ENCODE measurements at regions not wholly inside any gene's neighbourhood (a gene's known extent, or its start where the extent isn't known, plus 50 kb on each side); places are given as distances from the start of the nearest gene placed in this dataset.
"Not testable (repeated sequence)": the region's sequence is repeated elsewhere in the genome, so short reads cannot be mapped to it uniquely, and the experiment has no call there.

GRCh38 chr1:212155219-212155618, 119.7 kb downstream of the DTL start:
- Mint-ChIP-seq H3K27me3 (no peaks in the 10 kb centered on the region), H3K4me1 (ENCODE audit: low read depth) (peaks cover 24% of the 10 kb centered on the region), H3K9me3 (no peaks in the 10 kb centered on the region), H3K36me3 (ENCODE audit: low read depth) (no peaks in the 10 kb centered on the region), H3K4me3 (no peak overlapping the region), H3K27ac (no peak overlapping the region)
- intact Hi-C loops (cut with micrococcal nuclease) = no loop called here

GRCh38 chr1:212157252-212157651, 121.7 kb downstream of the DTL start:
- Mint-ChIP-seq H3K4me1 (ENCODE audit: low read depth) (peaks cover 19% of the 10 kb centered on the region), H3K27me3 (no peaks in the 10 kb centered on the region), H3K36me3 (ENCODE audit: low read depth) (no peaks in the 10 kb centered on the region), H3K4me3 (no peak overlapping the region), H3K9me3 (no peaks in the 10 kb centered on the region), H3K27ac (no peak overlapping the region)
- intact Hi-C loops (cut with micrococcal nuclease) = no loop called here

GRCh38 chr1:212158912-212159796, 123.6 kb downstream of the DTL start:
- Mint-ChIP-seq H3K36me3 (ENCODE audit: low read depth) (no peaks in the 10 kb centered on the region), H3K4me1 (ENCODE audit: low read depth) (peaks cover 6% of the 10 kb centered on the region), H3K4me3 (no peak overlapping the region), H3K27me3 (no peaks in the 10 kb centered on the region), H3K27ac (no peak overlapping the region), H3K9me3 (no peaks in the 10 kb centered on the region)
- intact Hi-C loops (cut with micrococcal nuclease) = no loop called here

GRCh38 chr1:212161231-212161781, 123.9 kb upstream of the PPP2R5A start:
- no peak overlapping the region for H3K4me3 Mint-ChIP-seq
- intact Hi-C loops (cut with micrococcal nuclease) = no loop called here
- H3K27ac Mint-ChIP-seq = no peak overlapping the region

GRCh38 chr1:212162635-212163034, 122.6 kb upstream of the PPP2R5A start:
- no peaks in the 10 kb centered on the region for H3K36me3 Mint-ChIP-seq (ENCODE audit: low read depth)
- H3K27ac Mint-ChIP-seq = no peak overlapping the region
- H3K9me3 Mint-ChIP-seq = no peaks in the 10 kb centered on the region
- H3K27me3 Mint-ChIP-seq = no peaks in the 10 kb centered on the region
- intact Hi-C loops (cut with micrococcal nuclease) = no loop called here
- H3K4me1 Mint-ChIP-seq (ENCODE audit: low read depth) = peaks cover 6% of the 10 kb centered on the region
- no peak overlapping the region for H3K4me3 Mint-ChIP-seq

More at GRCh38 chr1:212161231-212161781, 123.9 kb upstream of the PPP2R5A start:
- Mint-ChIP-seq H3K27me3 (no peaks in the 10 kb centered on the region), H3K9me3 (no peaks in the 10 kb centered on the region), H3K4me1 (ENCODE audit: low read depth) (peaks cover 6% of the 10 kb centered on the region), H3K36me3 (ENCODE audit: low read depth) (no peaks in the 10 kb centered on the region)

GRCh38 chr1:212164095-212164872, 120.9 kb upstream of the PPP2R5A start:
- no peak overlapping the region for H3K4me3 Mint-ChIP-seq
- H3K4me1 Mint-ChIP-seq (ENCODE audit: low read depth) = peaks cover 6% of the 10 kb centered on the region
- no peaks in the 10 kb centered on the region for H3K36me3 Mint-ChIP-seq (ENCODE audit: low read depth)
- H3K9me3 Mint-ChIP-seq = no peaks in the 10 kb centered on the region
- intact Hi-C loops (cut with micrococcal nuclease) = no loop called here
- no peaks in the 10 kb centered on the region for H3K27me3 Mint-ChIP-seq
- no peak overlapping the region for H3K27ac Mint-ChIP-seq

- Mint-ChIP-seq H3K9me3 (no peaks in the 10 kb centered on the region), H3K36me3 (ENCODE audit: low read depth) (no peaks in the 10 kb centered on the region), H3K27me3 (no peaks in the 10 kb centered on the region), H3K27ac (no peak overlapping the region), H3K4me3 (no peak overlapping the region), H3K4me1 (ENCODE audit: low read depth) (peaks cover 6% of the 10 kb centered on the region)
- intact Hi-C loops (cut with micrococcal nuclease) = no loop called here
These were observed 119.0 kb upstream of the PPP2R5A start for GRCh38 chr1:212166244-212166643.

GRCh38 chr1:212166644-212167043, 118.6 kb upstream of the PPP2R5A start:
- no peak overlapping the region for H3K27ac Mint-ChIP-seq
- no peaks in the 10 kb centered on the region for H3K27me3 Mint-ChIP-seq
- H3K9me3 Mint-ChIP-seq = no peaks in the 10 kb centered on the region
- H3K4me3 Mint-ChIP-seq = no peak overlapping the region
- no peaks in the 10 kb centered on the region for H3K36me3 Mint-ChIP-seq (ENCODE audit: low read depth)
- H3K4me1 Mint-ChIP-seq (ENCODE audit: low read depth) = peaks cover 6% of the 10 kb centered on the region
- intact Hi-C loops (cut with micrococcal nuclease) = no loop called here

GRCh38 chr1:212167098-212167497, 118.1 kb upstream of the PPP2R5A start:
- Mint-ChIP-seq H3K9me3 (no peaks in the 10 kb centered on the region), H3K27ac (no peak overlapping the region), H3K4me1 (ENCODE audit: low read depth) (peaks cover 6% of the 10 kb centered on the region), H3K27me3 (no peaks in the 10 kb centered on the region), H3K4me3 (no peak overlapping the region), H3K36me3 (ENCODE audit: low read depth) (no peaks in the 10 kb centered on the region)
- intact Hi-C loops (cut with micrococcal nuclease) = no loop called here

- intact Hi-C loops (cut with micrococcal nuclease) = no loop called here
- H3K4me1 Mint-ChIP-seq (ENCODE audit: low read depth) = peaks cover 5% of the 10 kb centered on the region
- H3K4me3 Mint-ChIP-seq = no peak overlapping the region
- H3K27ac Mint-ChIP-seq = no peak overlapping the region
- no peaks in the 10 kb centered on the region for H3K36me3 Mint-ChIP-seq (ENCODE audit: low read depth)
- no peaks in the 10 kb centered on the region for H3K27me3 Mint-ChIP-seq
- no peaks in the 10 kb centered on the region for H3K9me3 Mint-ChIP-seq
These were observed 111.6 kb upstream of the PPP2R5A start for GRCh38 chr1:212173567-212173966.

- intact Hi-C loops (cut with micrococcal nuclease) = not testable (repeated sequence)
These were observed 110.9 kb upstream of the PPP2R5A start for GRCh38 chr1:212174295-212174694.

GRCh38 chr1:212177542-212177941, 107.7 kb upstream of the PPP2R5A start:
- H3K27ac Mint-ChIP-seq = no peak overlapping the region
- intact Hi-C loops (cut with micrococcal nuclease) = no loop called here

More at GRCh38 chr1:212174295-212174694, 110.9 kb upstream of the PPP2R5A start:
- H3K27ac Mint-ChIP-seq; H3K27me3 Mint-ChIP-seq; H3K36me3 Mint-ChIP-seq (ENCODE audit: low read depth); H3K4me3 Mint-ChIP-seq; H3K9me3 Mint-ChIP-seq: not testable (repeated sequence)
- H3K4me1 Mint-ChIP-seq (ENCODE audit: low read depth) = peaks cover 12% of the 10 kb centered on the region

GRCh38 chr1:212178851-212179250, 106.4 kb upstream of the PPP2R5A start:
- no peak overlapping the region for H3K4me3 Mint-ChIP-seq
- no peaks in the 10 kb centered on the region for H3K36me3 Mint-ChIP-seq (ENCODE audit: low read depth)
- H3K27ac Mint-ChIP-seq = peak overlapping the region; percentile 8
- no peaks in the 10 kb centered on the region for H3K27me3 Mint-ChIP-seq
- H3K9me3 Mint-ChIP-seq = no peaks in the 10 kb centered on the region
- intact Hi-C loops (cut with micrococcal nuclease) = no loop called here
- peaks cover 27% of the 10 kb centered on the region for H3K4me1 Mint-ChIP-seq (ENCODE audit: low read depth)

More at GRCh38 chr1:212177542-212177941, 107.7 kb upstream of the PPP2R5A start:
- no peaks in the 10 kb centered on the region for H3K27me3 Mint-ChIP-seq
- H3K36me3 Mint-ChIP-seq (ENCODE audit: low read depth) = no peaks in the 10 kb centered on the region
- H3K4me1 Mint-ChIP-seq (ENCODE audit: low read depth) = peaks cover 18% of the 10 kb centered on the region
- no peak overlapping the region for H3K4me3 Mint-ChIP-seq
- no peaks in the 10 kb centered on the region for H3K9me3 Mint-ChIP-seq
